Right renal cortex interstitium (tissue), 3 donors: ENCODE measurements at regions not wholly inside any gene's neighbourhood (a gene's known extent, or its start where the extent isn't known, plus 50 kb on each side); places are given as distances from the start of the nearest gene placed in this dataset.

Source experiments
- DNase-seq, 3 donors: peaks; one replicate each; pipeline ENCODE4 v3.0.0-alpha.2; 2013; ENCODE audit warnings: low read depth in 3 of 3, low spot score in 2 of 3

DNA sequence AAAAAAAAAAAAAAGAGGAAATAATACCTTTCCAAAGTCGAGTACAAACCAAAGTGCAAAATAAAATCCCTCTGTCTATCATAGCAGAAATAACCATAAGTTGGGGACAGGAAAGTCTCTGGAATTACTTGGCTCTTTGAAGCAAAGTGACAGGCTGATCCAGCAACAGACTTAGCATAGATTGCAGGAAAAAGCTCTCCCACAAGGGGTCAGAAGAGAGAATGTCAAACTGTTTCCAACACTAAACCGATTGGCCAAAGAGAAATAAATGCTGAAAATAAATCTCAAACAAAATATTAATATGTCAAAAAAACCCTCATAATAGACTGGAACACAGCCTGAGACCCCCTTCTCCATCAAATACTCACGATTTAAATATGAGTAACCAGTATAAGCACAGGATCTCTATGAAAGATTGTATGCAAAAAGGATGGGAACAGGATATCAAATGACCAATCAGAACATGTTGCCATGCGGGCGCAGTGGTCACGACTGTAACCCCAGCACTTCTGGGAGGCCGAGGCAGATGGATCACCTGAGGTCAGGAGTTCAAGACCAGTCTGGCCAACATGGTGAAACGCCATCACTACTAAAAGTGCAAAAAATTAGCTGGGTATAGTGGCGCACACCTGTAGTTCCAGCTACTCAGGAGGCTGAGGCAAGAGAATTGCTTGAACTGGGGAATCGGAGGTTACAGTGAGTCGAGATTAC lies 1000.7 kb upstream of the LRRN3 start:
- peak in 1 of 3 donors; percentile 4 for DNase-seq

DNA sequence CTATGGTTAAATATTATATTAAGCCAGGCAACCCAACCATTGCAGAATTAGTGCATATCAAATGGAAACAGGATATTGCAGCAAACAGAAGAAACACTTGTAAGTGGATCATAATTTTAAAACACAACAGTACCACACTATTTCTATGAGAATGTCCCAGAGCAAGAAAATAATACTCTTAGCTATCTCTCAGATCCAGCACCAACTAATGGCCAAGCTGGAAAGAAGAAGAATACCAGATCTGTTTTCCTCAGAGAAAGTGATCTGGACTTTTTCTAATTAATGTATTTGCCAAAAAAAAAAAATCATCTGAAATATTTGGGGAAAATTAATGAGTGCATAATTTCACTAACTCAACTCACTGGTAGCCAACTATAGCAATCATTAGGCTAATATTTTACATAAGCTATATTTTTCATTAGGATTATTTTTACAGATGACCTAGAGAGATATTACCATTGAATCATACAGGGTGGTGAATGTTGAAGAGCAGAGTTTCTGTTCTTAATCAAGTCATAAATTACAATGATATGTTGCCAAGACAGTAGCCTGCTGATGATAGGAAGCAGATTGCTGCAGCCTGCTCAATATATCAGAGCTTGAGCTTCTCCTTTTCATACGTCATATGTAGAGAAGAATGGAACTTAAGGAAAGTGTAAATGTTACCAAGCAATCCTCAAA lies 995.4 kb upstream of the LRRN3 start:
- no peak for DNase-seq

DNA sequence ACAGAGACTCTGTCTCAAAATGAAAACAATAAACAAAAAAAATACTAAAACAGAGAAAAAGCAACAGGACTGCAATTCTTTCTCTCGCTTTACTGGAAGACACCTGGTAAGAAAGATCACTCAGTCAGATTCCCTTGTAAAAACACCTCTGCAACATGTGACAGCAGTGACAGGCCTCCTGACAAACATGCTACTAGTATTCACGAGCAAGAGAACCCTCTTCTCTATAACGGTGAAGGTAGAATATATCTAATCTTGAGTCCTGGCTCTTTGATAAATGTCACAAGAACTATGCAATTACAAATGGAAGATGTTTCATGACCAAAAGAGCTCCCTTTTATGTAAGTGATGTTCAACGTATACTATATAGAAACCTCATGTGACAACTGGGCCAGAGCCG lies 986.7 kb upstream of the LRRN3 start:
- DNase-seq = no peak

DNA sequence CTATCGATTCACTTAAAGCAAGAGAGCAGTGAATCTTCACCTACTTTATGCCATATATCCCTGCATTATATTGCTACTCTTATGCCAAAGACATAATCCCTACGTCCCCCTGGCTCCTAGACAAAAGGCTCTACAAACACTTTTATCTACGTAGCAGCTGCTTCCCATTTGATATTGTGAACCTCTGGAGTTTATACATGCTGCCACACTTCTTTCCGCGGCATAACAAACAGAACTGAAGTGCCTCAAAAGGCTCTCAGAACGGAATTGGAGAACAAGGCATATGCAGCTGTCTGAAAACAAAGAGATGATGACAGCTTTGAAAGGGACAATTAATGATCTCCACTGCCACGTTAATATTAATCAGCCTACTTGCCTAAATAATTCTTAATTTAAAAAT lies 985.6 kb upstream of the LRRN3 start:
- no peak for DNase-seq

DNA sequence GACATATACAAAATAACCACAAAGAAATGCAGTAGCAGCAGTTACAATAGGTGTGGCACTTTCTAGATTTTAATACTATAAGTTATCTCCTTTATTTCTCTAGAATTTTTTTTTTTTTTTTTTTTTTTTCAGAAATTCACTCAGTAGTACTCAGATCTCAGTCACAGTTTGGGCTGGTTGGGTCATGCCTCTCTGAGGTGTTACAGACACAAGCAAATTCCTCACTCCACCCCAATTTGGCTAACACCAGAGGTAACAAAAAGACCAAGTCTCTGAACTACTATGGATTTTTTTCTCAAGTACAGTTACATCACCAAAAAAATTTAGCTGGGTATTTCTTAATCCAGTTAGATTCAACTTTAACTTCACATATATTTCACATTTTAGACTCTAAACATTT lies 985.1 kb upstream of the LRRN3 start:
- DNase-seq = no peak

DNA sequence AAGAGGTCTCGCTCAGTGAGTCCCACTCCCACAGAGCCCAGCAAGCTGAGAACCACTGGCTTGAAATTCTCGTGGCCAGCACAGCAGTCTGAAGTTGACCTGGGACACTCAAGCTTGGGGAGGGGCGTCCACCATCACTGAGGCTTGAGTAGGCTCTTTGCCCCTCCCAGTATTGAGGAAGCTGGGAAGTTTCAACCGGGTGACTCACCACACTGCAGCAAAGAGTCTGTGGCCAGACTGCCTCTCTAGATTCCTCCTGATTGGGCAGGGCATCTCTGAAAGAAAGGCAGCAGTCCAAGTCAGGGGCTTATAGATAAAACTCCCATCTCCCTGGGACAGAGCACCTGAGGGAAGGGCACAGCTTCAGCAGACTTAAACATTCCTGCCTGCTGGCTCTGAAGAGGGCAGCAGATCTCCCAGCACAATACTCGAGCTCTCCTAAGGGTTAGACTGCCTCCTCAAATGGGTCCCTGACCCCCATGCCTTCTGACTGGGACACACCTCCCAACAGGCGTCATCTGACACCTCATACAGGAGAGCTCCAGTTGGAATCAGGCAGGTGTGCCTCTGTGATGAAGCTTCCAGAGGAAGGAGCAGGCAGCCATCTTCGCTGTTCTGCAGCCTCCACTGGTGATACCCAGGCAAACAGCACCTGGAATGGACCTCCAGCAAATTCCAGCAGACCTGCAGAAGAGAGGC lies 970.9 kb upstream of the LRRN3 start:
- no peak for DNase-seq

DNA sequence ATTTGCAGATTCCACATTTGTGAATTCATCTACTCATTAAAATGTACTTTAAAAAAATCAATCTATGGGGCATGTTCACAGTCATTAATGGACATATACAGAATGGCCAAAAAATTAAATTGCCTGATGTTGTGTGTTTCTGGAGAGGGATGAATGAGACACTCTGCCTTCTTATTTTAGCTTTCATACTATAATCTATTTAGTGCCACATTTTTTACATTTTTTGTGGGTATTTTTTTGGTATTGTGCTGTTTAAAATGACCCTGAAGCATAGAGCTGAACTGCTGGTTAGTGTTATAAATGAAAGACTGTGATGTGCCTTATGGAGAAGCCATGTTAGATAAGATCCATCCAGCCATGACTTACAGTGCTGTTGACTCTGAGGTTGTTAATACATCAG lies 961.8 kb upstream of the LRRN3 start:
- DNase-seq = no peak

- DNase-seq = no peak
Observed at GRCh38 chr7:110130669-110131068, 960.3 kb upstream of the LRRN3 start.

- DNase-seq = no peak
Observed at GRCh38 chr7:110131344-110131743, 959.6 kb upstream of the LRRN3 start.

DNA sequence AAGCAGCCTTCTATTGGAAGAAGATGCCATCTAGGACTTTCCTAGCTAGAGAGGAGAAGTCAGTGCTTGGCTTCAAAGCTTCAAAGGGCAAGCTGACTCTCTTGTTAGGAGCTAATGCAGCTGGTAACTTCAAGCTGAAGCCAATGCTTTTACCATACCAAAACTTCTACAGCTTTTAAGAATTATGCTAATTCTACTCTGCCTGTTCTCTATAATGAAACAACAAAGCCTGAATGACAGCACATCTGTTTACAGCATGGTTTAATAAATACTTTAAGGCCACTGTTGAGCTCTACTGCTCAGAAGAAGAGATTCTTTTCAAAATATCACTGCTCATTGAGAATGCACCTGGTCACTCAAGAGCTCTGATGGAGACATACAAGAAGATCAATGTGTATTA lies 951.9 kb upstream of the LRRN3 start:
- DNase-seq = no peak

DNA sequence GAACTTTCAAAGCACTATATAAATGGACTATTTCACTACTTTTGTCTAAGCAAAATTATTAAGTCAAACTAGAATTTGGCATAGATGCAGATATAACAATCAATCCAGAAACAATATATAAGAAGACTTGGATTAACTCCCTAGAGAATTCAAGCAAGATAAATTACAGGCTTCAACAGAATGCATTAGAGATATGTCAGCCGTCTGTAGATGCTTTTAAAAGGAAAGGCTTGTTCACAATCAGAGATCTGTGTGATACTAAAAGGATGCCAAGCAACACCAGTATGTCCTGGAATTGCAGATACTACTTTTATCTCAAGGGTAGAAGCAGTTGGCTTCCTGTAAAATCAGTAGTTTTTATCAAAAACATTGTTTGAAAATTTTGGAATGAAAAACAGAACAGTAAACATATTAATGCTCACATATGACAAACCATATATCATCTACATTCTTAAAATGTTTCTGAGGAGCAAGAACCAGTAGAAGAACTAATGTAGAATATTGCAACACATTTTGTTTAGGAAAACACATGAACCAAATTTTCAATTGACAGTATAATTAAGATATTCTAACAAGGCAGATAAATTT lies 947.9 kb upstream of the LRRN3 start:
- DNase-seq = no peak

GRCh38 chr7:110144599-110144998 lies 946.3 kb upstream of the LRRN3 start:
- DNase-seq = no peak

- DNase-seq = no peak
Observed at GRCh38 chr7:110148054-110148453, 942.9 kb upstream of the LRRN3 start.

- no peak for DNase-seq
Observed at GRCh38 chr7:110153222-110153621, 937.7 kb upstream of the LRRN3 start.

- no peak for DNase-seq
Observed at GRCh38 chr7:110156511-110156910, 934.4 kb upstream of the LRRN3 start.

- DNase-seq = no peak
Observed at GRCh38 chr7:110157631-110158362, 933.1 kb upstream of the LRRN3 start.

GRCh38 chr7:110168010-110168409 lies 922.9 kb upstream of the LRRN3 start:
- DNase-seq = no peak

DNA sequence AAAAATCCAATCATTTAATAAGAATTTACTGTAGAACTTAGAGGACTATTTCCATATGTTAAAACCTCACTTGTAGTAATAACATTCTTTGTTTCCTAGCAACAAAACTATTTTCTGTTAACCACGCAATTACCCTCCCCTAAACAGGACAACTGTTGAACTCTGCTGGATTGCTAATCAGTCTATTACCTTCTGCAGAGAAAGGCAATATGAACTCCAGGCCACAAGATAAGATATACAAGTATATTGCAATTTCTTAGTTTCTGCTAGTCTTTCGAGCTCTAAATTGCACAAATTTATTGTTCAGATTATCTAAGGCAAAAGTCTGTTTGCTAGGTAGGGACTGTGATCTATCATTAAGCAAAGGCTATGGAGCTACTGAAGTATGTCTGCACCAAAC lies 920.1 kb upstream of the LRRN3 start:
- DNase-seq = no peak

DNA sequence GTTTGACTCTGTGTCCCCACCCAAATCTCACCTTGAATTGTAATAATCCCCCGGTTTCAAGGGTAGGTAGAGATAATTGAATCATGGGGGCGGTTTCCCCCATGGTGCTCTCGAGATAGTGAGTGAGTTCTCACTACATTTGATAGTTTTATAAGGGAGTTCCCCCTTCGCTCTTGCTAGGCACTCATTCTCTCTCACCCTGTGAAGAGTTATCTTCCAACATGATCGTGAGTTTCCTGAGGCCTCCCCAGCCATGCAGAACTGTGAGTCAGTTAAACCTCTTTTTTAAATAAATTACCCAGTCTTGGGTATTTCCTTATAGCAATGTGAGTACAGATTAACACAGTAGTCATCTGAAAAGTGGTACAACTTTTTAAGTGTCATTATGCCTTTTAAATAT lies 913.5 kb upstream of the LRRN3 start:
- no peak for DNase-seq

DNA sequence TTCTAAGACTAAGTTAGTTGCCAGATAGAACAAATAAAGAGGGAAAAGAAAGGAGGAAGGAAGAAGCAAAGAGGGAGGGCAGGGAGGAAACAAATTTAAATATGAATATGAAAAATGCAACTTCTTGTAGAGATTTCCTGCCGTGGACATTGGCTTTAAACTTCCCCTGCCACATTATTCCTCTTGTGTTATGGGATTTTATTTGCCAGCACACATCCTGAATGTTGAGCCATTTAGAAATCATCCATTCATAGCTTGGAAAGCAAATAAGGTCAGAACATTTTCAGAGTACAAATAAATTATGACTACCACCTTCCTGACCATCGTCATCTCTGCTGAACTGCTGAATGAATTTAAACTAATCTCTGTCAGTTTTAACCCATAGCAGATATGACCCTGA lies 911.9 kb upstream of the LRRN3 start:
- DNase-seq = no peak

DNA sequence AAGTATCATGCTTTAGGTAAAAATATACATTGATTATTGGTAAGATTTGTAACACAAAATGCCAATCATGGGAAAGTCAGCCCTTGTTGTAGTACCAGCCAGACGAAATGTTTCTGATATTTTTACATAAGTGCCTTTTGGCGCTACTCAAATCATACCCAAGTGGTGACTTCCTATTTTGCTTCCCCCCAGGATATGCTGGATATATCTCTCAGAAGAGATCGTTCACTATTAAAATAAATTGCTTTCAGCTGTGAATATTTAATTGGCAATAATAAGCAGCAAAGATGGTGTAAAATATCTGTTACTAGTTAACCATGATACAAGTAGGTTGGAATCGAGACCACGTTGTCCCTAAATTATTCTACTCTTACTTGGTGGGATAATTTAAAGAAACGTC lies 909.2 kb upstream of the LRRN3 start:
- no peak for DNase-seq
